Inflammatory macrophage treated with lipopolysaccharide for 4 hours (primary cell): ENCODE measurements at regions not wholly inside any gene's neighbourhood (a gene's known extent, or its start where the extent isn't known, plus 50 kb on each side); places are given as distances from the start of the nearest gene placed in this dataset.

Experiments
- DNase-seq: peaks from one replicate; pipeline ENCODE4 v3.0.0-alpha.2; 2020

- no peak for DNase-seq
Measured at GRCh38 chr7:17131983-17132655, 166.3 kb upstream of the AHR start.

- DNase-seq: no peak
Measured at GRCh38 chr7:17132726-17133125, 165.7 kb upstream of the AHR start.

GRCh38 chr7:17133977-17134376 is 164.5 kb upstream of the AHR start:
- DNase-seq: no peak

GRCh38 chr7:17134786-17135185 is 163.7 kb upstream of the AHR start:
- DNase-seq: no peak

- DNase-seq: no peak
Measured at GRCh38 chr7:17136126-17136525, 162.3 kb upstream of the AHR start.

GRCh38 chr7:17139081-17139480 is 159.4 kb upstream of the AHR start:
- DNase-seq: no peak

- DNase-seq: no peak
Measured at GRCh38 chr7:17140406-17140805, 158.0 kb upstream of the AHR start.

GRCh38 chr7:17142831-17143541 is 155.5 kb upstream of the AHR start:
- DNase-seq: peak; percentile 91

- peak; percentile 86 for DNase-seq
Measured at GRCh38 chr7:17144322-17144721, 154.1 kb upstream of the AHR start.

- DNase-seq: no peak
Measured at GRCh38 chr7:17146621-17147020, 151.8 kb upstream of the AHR start.

- no peak for DNase-seq
Measured at GRCh38 chr7:17147409-17147808, 151.0 kb upstream of the AHR start.

GRCh38 chr7:17150018-17150417 is 148.4 kb upstream of the AHR start:
- peak; percentile 81 for DNase-seq

- DNase-seq: peak; percentile 97
Measured at GRCh38 chr7:17152721-17153120, 145.7 kb upstream of the AHR start.

- DNase-seq: peak; percentile 90
Measured at GRCh38 chr7:17153536-17153935, 144.9 kb upstream of the AHR start.

GRCh38 chr7:17155529-17155928 is 142.9 kb upstream of the AHR start:
- no peak for DNase-seq

- DNase-seq: no peak
Measured at GRCh38 chr7:17158261-17158660, 140.2 kb upstream of the AHR start.

GRCh38 chr7:17159500-17160037 is 138.9 kb upstream of the AHR start:
- no peak for DNase-seq

GRCh38 chr7:17166824-17167379 is 131.6 kb upstream of the AHR start:
- no peak for DNase-seq

- DNase-seq: no peak
Measured at GRCh38 chr7:17168416-17168815, 130.0 kb upstream of the AHR start.

GRCh38 chr7:17171427-17171826 is 127.0 kb upstream of the AHR start:
- no peak for DNase-seq

GRCh38 chr7:17176371-17177032 is 122.0 kb upstream of the AHR start:
- peak; percentile 40 for DNase-seq

- no peak for DNase-seq
Measured at GRCh38 chr7:17178545-17178944, 119.9 kb upstream of the AHR start.

GRCh38 chr7:17181482-17181881 is 117.0 kb upstream of the AHR start:
- DNase-seq: no peak
